ENCODE measurements at regions not wholly inside any gene's neighbourhood (a gene's known extent, or its start where the extent isn't known, plus 50 kb on each side); places are given as distances from the start of the nearest gene placed in this dataset.
A peak's percentile ranks its signal among the peaks of the same experiment; 100 is the strongest.

DNA sequence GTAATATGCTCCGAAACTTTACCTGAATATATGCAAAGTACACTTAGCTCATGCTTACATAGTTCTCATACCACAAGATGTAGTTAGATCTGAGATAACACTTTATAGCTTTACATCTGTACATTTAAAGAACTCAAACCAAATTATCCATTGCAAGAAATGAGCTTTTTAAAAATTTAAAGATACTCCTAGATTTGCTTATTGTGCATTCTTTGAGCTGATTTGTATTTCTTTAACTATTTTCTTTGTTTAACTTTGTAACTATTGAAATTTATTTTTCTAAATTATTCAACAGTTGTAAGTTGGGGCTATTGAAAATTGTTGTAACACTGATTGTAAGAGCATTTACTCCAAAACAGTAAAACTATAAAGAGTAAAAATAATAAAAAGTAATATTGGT is 340.2 kb upstream of the NOVA1 start:
- no peak for DNase-seq
- TF ChIP-seq GATA1 (IDR thresholded peaks at IDR 0.05; ENCODE audit: low read depth, low read length) (no peak), POLR2A (IDR thresholded peaks at IDR 0.05; ENCODE audit: low read length) (no peak)

DNA sequence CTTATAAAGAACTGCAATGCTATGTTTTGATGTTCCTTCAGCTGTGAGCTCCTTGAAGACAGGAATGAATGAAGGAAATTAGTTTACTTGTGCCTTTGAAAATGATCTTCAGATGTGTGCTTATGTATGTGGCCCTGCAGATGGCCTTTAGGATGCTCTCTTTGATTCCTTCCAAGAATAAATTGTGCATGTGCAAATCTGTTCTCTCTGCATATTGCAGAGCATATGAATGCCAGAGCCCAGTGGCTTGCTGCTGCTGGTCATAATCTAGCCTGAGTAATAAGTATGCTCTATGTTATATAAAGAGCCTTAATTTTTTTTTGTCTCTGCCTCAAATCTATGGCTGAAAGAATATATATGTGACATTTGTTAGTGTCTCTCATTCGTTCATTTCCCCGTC is 341.9 kb upstream of the NOVA1 start:
- DNase-seq = no peak

DNA sequence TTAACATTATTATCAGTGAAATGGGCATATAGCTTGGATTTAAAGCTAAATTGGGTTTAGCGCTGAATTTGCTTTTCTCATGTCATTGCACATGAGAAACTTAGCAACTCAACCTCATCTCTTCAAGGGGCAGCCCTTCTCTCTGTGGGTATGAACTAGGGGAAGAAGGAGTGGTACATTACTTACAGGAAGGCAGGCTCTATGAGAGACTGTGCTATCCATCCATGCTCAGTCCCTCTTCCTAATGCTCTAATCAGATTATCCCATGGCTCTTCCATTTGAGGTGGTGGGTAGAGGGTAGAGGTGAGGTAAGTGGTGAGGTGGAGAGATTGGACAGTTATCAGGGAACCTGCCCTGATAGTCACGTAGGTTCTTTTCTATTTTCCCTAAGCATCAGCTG is 343.7 kb upstream of the NOVA1 start:
- DNase-seq = no peak

More for the DNA sequence above, 341.9 kb upstream of the NOVA1 start:
- TF ChIP-seq GATA1 (IDR thresholded peaks at IDR 0.05; ENCODE audit: low read depth, low read length) (no peak), POLR2A (IDR thresholded peaks at IDR 0.05; ENCODE audit: low read length) (no peak)

DNA sequence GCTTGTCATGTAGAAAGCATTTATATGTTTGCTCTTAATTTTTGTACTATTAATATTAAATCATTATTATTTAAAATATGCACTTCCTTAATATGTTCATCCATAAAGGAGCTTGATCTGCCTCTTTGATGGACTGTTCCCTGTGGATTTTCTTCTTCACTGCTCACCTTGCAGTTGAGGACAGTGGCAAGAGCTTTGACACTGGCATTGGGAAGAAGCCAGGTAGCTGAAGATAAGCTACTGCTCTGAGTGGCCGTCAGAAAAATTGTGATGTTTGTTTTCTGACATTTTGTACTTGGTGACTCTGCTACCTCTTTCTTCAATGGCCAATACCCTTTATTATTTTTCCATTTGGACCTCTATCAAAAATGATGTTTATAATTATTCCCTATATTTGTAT is 349.4 kb upstream of the NOVA1 start:
- no peak for TF ChIP-seq POLR2A (IDR thresholded peaks at IDR 0.05; ENCODE audit: low read length)
- TF ChIP-seq GATA1 (IDR thresholded peaks at IDR 0.05; ENCODE audit: low read depth, low read length) = no peak
- DNase-seq = no peak

More for the DNA sequence above, 343.7 kb upstream of the NOVA1 start:
- no peak for TF ChIP-seq POLR2A (IDR thresholded peaks at IDR 0.05; ENCODE audit: low read length)
- no peak for TF ChIP-seq GATA1 (IDR thresholded peaks at IDR 0.05; ENCODE audit: low read depth, low read length)

DNA sequence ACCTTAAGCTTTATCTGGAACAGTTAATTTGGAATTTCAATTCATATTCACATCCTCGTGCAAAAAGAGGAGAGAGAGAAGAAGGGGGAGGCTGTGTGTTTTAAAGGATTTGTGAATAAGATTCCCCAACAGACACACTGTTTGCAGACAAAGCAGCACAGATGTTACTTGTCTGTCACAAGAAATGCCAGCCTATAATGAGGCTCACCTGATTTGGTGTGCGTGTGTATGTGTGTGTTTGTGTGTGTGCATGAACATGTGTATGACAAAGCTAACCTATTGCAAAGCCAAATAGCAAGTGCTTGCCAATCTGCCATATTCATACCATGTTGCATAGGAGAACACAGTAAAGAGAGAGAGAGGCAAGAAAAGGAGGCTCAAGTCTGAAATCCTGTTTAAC is 361.6 kb upstream of the NOVA1 start:
- TF ChIP-seq GATA1 (IDR thresholded peaks at IDR 0.05; ENCODE audit: low read depth, low read length) (no peak), POLR2A (IDR thresholded peaks at IDR 0.05; ENCODE audit: low read length) (no peak)
- no peak for DNase-seq

DNA sequence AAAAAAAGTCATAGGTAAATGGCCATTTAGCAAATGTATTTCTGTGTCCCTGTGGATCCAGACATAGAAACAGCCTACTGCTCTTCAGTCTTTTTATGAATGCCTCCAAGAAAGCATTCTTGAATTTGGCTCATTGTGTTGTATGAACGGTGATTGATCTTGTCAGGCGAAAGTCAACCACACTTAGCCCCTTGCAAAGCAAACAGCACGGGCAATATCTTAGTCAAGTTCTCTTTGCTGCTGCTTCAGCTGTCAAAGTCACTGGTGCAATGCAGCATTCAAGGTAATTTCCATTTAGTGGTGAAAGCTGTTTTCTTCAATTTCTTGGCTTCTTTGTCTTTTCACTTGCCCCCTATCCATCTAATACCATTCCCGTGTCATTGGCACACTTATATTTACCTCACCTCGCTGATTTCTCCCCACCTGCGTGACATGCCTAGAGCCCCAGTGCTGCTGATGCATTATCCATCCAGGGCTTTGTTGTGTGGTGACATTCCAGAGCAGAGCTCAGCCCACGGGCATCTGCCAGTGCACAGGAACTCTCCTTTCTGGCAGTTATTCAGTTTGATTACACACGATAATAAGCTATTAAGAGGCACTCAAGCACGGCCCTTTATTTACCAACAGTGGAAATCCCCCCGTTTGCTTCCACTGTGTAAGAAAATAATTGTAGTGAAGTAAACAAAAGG is 362.3 kb upstream of the NOVA1 start:
- no peak for DNase-seq
- TF ChIP-seq GATA1 (IDR thresholded peaks at IDR 0.05; ENCODE audit: low read depth, low read length) = no peak
- TF ChIP-seq POLR2A (IDR thresholded peaks at IDR 0.05; ENCODE audit: low read length) = no peak

DNA sequence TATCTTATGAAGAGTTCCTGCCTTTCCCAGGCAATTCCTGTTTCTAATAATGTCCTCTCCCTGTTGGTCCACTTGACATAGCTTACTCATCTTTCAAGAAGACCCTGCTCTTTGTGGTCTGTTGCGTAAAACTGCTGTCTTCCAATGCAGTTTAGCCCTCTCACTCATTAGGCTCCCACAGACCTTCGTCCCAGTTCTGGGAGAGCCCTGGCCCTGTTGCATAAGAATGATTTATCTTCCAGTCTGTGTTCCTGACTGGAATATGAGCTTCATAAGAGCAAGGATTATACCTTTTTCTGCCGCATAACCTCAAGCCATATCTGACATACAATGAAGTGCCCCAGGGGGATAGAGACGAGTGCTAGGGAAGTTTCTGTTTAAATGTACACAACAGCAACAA is 365.9 kb upstream of the NOVA1 start:
- no peak for TF ChIP-seq POLR2A (IDR thresholded peaks at IDR 0.05; ENCODE audit: low read length)
- no peak for TF ChIP-seq GATA1 (IDR thresholded peaks at IDR 0.05; ENCODE audit: low read depth, low read length)
- DNase-seq = no peak

DNA sequence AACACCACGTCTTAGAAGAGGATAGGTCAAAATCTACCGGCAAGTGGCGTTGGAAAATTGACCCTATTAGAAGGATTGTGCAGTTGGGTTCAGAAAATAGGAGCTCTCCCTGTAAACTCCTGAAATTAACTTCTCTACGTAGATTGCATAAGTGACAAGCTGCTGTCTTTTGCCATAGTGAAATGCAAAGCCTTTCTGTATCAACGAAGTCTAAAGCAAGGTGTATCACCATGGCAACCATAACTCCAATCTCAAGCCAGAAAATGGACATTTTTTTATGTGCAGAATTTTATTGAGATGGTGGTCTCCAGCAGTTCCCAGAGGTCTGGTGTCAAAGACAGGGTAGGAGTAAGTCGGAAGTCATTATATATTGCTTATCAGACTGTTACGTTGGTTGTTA is 367.7 kb upstream of the NOVA1 start:
- DNase-seq = no peak
- no peak for TF ChIP-seq POLR2A (IDR thresholded peaks at IDR 0.05; ENCODE audit: low read length)
- TF ChIP-seq GATA1 (IDR thresholded peaks at IDR 0.05; ENCODE audit: low read depth, low read length) = no peak

DNA sequence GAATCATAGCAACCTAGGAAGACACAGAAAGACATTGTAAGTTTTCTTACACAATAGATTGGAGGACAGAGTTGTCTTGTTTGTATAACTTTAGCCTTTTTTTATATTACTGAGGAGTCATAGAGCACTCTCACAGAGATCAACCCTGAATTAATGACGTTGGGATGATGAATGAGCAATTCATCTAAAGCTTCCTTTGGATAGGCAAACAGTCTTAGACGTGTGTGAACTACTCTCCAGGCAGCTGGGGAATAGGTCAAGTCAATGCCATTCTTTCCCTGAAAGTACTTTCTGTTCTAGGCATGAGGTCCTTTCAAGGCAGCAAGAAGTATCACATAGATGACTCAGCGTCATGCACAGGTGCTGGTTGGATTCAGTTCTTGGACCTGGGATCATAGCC is 369.1 kb upstream of the NOVA1 start:
- DNase-seq = no peak
- TF ChIP-seq POLR2A (IDR thresholded peaks at IDR 0.05; ENCODE audit: low read length) (no peak), GATA1 (IDR thresholded peaks at IDR 0.05; ENCODE audit: low read depth, low read length) (no peak)

DNA sequence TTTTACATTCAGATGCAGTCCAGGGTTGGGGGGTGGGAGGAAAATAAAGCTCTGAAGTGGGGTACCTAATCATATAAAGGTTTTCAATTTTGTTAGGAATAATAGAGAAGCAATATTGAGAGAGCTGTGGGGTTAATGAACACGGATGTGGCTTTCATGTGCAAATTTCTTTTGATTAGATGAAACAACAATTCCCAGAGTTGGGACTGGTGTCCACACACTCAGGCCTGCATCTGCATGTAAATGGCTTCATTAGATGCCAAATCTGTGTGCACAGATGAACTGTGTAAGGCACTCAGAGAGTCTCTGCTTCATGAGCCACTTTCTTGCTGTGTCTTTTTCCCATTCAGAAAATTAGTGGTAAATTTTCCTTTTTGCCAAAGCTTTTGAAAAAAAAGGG is 377.1 kb upstream of the NOVA1 start:
- DNase-seq = no peak
- TF ChIP-seq GATA1 (IDR thresholded peaks at IDR 0.05; ENCODE audit: low read depth, low read length) (no peak), POLR2A (IDR thresholded peaks at IDR 0.05; ENCODE audit: low read length) (no peak)

DNA sequence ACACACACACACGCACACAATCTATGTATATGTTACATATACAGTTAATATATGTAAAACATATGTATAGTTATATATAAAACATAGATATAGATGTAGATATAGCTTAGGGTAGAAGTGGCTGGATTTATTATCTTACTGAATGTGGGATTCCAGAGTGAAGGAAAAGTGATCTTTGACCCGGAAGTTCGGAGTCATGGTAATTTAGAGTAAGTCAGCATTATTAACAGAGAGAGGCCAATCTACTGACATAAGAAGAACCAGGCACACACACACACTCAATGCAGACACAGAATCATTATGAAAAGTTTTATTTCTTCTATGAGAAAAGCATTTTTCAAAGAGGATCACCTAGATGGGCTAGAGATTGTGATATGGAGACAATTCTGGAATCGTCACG is 384.2 kb upstream of the NOVA1 start:
- DNase-seq = no peak
- TF ChIP-seq GATA1 (IDR thresholded peaks at IDR 0.05; ENCODE audit: low read depth, low read length) (no peak), POLR2A (IDR thresholded peaks at IDR 0.05; ENCODE audit: low read length) (no peak)

DNA sequence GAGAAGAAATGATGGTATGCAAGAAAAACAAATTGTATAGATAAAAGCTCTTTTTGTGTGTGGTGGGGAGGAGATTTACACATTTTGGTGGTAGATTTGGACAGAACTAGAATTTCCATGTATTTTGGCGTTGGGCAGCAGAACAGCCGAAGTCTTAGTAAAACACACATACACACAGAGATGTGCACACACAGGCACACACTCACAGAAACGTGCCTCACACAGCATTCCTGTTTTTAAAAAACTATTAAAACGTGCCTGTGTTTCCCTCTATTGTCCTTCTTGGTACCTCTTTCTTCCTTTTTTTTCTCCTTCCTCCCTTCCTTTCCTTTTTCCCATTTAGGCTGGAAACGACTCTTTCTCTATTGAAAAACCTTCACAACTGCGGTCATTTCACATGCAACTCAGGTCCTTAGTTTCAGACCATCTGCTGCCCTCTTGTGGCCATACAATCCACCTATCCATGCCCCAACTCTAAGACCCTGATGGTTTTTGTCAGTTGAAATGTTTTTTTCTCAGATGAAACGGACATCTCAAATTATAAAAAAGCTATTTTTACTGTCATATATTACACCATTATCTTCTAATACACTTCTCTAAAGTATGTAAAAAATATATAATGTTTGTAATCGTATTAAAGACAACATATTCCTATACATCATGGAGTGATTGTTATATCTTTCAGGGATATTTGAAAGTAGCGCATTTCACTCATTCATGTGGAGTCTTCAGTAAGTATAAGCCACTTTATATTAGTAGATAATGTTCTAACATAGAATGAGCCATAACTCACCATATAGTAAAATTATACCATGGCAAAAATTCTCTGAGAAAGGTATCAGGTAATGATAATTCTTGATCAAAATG is 386.7 kb upstream of the NOVA1 start:
- DNase-seq = peak; percentile 27 to 59
- no peak for TF ChIP-seq GATA1 (IDR thresholded peaks at IDR 0.05; ENCODE audit: low read depth, low read length)
- no peak for TF ChIP-seq POLR2A (IDR thresholded peaks at IDR 0.05; ENCODE audit: low read length)

DNA sequence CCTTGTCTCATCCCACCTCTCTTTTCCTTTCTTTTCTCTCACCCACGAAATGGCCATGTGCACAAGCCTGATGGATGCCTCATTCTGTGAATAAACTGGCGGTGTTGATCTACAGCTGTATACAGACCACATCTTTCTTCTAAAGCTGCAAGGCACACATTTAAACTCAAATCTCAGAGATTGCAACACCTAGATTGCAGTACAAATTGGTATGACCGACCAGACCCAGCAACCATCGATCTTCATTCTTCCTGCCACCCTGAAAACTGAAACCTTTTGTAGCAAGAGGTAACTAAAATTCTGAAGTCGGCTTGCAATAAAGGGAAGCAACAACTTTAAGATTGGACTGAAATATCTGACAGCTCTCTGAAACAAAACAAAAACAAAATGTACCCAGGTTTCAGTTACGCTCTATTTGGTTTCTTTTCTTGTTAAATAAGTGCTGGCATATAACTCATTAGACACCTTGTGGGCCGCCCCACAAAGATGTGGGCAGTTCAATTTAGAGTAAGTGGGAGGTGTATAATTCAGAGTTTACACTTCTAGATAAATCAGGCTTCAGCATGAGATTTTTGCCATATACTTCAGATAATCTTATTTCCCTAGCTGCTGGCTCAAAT is 390.0 kb upstream of the NOVA1 start:
- TF ChIP-seq GATA1 (IDR thresholded peaks at IDR 0.05; ENCODE audit: low read depth, low read length) (no peak), POLR2A (IDR thresholded peaks at IDR 0.05; ENCODE audit: low read length) (no peak)
- DNase-seq = no peak

DNA sequence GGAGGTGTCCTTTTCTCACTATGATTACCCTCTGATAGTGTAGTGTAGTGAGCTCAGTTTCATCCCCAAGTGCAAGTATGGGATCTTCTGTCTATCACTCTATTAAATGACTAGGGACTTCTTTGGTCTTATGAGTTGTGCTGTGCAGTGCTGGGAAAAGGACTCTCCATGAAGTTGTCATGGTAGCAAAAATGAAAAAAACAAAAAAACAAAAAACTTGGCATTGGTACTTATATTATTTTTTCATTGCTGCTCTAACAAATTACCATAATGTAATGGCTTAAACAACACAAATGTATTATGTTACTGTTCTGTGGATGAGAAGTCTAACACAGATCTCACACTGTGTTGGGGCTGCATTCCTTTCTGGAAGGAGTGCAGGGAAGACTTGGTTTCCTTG is 393.1 kb upstream of the NOVA1 start:
- TF ChIP-seq GATA1 (IDR thresholded peaks at IDR 0.05; ENCODE audit: low read depth, low read length) (no peak), POLR2A (IDR thresholded peaks at IDR 0.05; ENCODE audit: low read length) (no peak)
- DNase-seq = no peak
